ENCODE measurements at regions not wholly inside any gene's neighbourhood (a gene's known extent, or its start where the extent isn't known, plus 50 kb on each side); places are given as distances from the start of the nearest gene placed in this dataset.
A peak's percentile ranks its signal among the peaks of the same experiment; 100 is the strongest.

DNA sequence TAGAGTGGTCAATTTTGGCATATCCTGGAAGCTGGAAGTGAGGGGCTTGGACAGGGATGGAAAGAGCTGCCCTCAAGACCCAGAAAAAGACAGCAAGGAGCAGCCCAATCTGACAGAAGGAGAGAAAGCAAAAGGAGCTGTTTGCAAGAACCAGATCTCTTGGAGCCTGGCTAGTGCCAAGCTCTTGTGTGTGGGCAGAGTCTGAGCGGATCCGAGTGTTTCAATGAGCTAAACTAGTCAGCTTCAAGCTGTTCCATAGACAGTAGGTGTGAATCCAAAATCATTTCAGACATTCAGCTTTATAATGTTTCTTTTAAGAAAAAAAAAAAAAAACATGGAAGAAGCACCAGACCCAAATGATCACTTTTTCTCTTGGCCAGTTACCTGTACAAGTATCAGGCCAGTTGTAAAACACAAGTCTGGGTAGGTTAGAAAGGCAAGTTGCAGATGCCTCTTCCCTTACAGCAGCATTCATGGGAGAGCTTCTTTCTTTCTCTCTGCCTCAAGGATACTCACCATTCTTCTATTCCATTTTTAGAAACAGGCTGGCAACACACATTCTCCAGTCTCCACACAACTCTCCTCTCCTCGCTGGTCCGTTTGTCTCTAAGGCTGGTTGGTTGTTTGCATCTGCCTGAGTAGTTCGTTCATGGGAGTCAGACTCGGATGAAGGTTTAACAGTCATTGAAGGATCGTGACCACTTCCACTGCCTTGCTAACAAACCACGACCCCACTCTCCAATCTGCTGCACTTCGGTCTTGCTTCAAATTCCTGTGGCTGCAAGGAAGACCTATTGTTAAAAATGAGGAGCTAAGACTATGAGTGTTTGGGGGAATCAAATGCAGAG lies 105.2 kb upstream of the GATB start:
- H3K36me3 ChIP-seq, result no peaks in the 10 kb centered on the region
- peaks cover 9% of the 10 kb centered on the region for H3K9me3 ChIP-seq
- H3K4me1 ChIP-seq, result peaks cover 8% of the 10 kb centered on the region
- H3K27ac ChIP-seq, result no peak overlapping the region
- ATAC-seq (peak in 1 of 2 donors; percentile 29), DNase-seq (no peak)
- H3K27me3 ChIP-seq (ENCODE audit: low read depth), result no peaks in the 10 kb centered on the region
- intact Hi-C loops (cut with DNase I), result no loop called here
- TF ChIP-seq, protein P1, sequence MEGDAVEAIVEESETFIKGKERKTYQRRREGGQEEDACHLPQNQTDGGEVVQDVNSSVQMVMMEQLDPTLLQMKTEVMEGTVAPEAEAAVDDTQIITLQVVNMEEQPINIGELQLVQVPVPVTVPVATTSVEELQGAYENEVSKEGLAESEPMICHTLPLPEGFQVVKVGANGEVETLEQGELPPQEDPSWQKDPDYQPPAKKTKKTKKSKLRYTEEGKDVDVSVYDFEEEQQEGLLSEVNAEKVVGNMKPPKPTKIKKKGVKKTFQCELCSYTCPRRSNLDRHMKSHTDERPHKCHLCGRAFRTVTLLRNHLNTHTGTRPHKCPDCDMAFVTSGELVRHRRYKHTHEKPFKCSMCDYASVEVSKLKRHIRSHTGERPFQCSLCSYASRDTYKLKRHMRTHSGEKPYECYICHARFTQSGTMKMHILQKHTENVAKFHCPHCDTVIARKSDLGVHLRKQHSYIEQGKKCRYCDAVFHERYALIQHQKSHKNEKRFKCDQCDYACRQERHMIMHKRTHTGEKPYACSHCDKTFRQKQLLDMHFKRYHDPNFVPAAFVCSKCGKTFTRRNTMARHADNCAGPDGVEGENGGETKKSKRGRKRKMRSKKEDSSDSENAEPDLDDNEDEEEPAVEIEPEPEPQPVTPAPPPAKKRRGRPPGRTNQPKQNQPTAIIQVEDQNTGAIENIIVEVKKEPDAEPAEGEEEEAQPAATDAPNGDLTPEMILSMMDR (IDR thresholded peaks at IDR 0.05), result no peak
- no peak overlapping the region for H3K4me3 ChIP-seq

GRCh38 chr4:151865312-151865711 lies 104.5 kb upstream of the GATB start:
- Histone ChIP-seq H3K27ac (no peak overlapping the region), H3K27me3 (ENCODE audit: low read depth) (no peaks in the 10 kb centered on the region), H3K4me3 (no peak overlapping the region), H3K9me3 (peaks cover 9% of the 10 kb centered on the region), H3K36me3 (no peaks in the 10 kb centered on the region), H3K4me1 (peaks cover 8% of the 10 kb centered on the region)
- DNase-seq (peak; percentile 83), ATAC-seq (peak; percentile 84 to 86)
- intact Hi-C loops (cut with DNase I), result no loop called here
- TF ChIP-seq, protein P1 (IDR thresholded peaks at IDR 0.05), result no peak

DNA sequence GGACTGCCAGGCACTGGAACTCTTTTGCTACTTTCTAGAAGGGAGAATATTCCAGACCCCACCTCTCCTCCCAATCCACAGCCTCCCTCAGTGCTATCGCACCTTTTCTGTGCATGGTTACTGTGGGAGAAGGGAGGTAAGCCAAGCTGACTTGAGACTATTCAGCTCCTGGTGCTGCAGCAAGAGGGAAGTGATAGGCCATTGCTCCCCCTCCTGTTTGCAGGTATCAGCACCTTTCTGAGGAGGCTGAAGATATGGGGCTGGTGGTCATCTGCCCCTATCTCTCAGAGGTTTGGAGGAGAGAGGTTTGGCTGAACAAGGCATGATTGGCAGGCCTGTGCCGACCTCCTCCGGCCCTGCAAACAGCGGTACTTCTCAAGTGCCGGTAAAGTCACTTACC lies 103.3 kb upstream of the GATB start:
- H3K27ac ChIP-seq, result no peak overlapping the region
- peaks cover 9% of the 10 kb centered on the region for H3K9me3 ChIP-seq
- ATAC-seq (no peak), DNase-seq (no peak)
- intact Hi-C loops (cut with DNase I), result no loop called here
- H3K4me1 ChIP-seq, result peaks cover 8% of the 10 kb centered on the region
- H3K27me3 ChIP-seq (ENCODE audit: low read depth), result no peaks in the 10 kb centered on the region
- TF ChIP-seq, protein P1 (IDR thresholded peaks at IDR 0.05), result no peak
- H3K4me3 ChIP-seq, result no peak overlapping the region
- no peaks in the 10 kb centered on the region for H3K36me3 ChIP-seq

DNA sequence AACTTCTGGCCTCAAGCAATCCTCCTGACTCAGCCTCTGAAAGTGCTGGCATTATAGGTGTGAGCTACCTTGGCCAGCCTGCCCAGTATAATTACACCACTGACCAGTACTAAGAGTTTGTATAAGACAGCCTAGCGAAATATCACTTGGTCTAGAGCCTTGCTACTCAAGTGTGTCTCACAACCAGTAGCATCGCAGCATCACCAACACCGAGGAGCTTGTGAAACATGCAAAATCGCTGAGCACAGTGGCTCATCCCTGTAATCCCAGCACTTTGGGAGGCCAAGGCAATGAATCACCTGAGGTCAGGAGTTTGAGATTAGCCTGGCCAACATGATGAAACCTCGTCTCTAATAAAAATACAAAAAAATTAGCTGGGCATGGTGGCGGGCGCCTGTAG lies 102.0 kb upstream of the GATB start:
- no peaks in the 10 kb centered on the region for H3K27me3 ChIP-seq (ENCODE audit: low read depth)
- H3K36me3 ChIP-seq, result no peaks in the 10 kb centered on the region
- no peak overlapping the region for H3K27ac ChIP-seq
- no peak for DNase-seq
- H3K4me1 ChIP-seq, result peaks cover 8% of the 10 kb centered on the region
- no peak overlapping the region for H3K4me3 ChIP-seq
- H3K9me3 ChIP-seq, result peaks cover 4% of the 10 kb centered on the region
- intact Hi-C loops (cut with DNase I), result no loop called here
- ATAC-seq, result no peak
- TF ChIP-seq, protein P1 (IDR thresholded peaks at IDR 0.05), result no peak

- DNase-seq (no peak), ATAC-seq (no peak)
- Histone ChIP-seq H3K4me1 (peaks cover 1% of the 10 kb centered on the region), H3K4me3 (no peak overlapping the region), H3K36me3 (no peaks in the 10 kb centered on the region), H3K27ac (no peak overlapping the region), H3K9me3 (no peaks in the 10 kb centered on the region), H3K27me3 (ENCODE audit: low read depth) (no peaks in the 10 kb centered on the region)
- intact Hi-C loops (cut with DNase I), result no loop called here
- TF ChIP-seq, protein P1 (IDR thresholded peaks at IDR 0.05), result no peak
These were observed 99.8 kb upstream of the GATB start for GRCh38 chr4:151860561-151861093.
